Fibroblast of skin of right biceps (primary cell): ENCODE measurements at regions not wholly inside any gene's neighbourhood (a gene's known extent, or its start where the extent isn't known, plus 50 kb on each side); places are given as distances from the start of the nearest gene placed in this dataset.

Experiments
- DNase-seq: peaks from one replicate; pipeline ENCODE4 v3.0.0-alpha.2; 2013

DNA sequence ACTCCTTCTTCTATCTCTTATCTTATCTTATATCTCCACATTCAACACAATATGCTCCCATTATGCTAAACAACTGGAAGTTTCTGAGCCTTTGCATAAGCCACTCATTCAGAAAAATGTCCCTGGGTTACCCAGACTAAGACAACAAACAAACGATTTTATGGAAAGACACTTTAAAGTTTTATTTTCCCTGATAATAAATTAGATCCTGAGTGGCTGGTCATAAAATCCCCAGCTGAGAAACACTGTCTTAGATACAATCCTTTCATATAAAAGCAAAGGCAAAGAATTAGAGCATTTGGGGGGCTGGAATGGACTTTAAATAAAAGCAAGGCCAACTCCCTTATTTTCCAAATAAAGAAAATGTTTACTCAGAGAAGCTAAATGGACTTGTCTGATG lies 322.3 kb downstream of the GBE1 start:
- no peak for DNase-seq

DNA sequence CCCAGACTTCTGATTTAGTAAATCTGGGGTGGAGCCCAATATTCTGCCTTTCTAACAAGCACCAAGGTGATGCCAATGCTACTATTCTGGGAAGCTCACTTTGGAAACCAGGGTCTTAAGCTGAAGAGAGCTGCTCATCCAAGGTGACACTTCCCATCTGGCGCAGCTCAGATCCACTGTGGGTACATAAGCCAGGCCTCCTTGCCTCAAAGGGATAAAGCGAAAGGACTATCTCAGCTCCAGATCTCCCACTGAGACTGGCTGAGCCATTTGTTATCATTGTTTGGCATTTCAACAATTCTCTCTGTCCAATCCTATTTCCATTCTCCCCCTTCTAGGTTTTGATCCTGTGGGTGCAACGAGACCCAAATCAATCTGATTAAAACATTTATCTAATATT lies 323.8 kb downstream of the GBE1 start:
- no peak for DNase-seq

DNA sequence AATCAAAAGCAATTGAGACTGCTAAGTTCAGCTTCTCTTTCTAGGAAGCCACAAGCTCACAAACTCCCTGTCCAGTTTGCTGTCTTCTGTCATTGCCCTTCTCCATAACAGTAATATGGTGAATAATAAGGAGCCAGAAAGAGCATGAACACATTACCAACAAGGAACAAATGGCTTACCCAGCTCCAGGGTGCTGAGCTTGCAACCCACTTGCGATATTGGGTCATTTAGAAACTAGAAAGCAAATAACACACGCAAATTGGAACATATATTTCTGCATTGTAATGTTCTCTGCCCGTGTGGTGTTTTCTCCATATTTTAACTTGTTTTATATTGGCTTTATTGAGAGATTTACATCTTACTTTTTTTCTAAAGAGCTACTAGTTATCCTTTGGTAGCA lies 325.3 kb downstream of the GBE1 start:
- no peak for DNase-seq

DNA sequence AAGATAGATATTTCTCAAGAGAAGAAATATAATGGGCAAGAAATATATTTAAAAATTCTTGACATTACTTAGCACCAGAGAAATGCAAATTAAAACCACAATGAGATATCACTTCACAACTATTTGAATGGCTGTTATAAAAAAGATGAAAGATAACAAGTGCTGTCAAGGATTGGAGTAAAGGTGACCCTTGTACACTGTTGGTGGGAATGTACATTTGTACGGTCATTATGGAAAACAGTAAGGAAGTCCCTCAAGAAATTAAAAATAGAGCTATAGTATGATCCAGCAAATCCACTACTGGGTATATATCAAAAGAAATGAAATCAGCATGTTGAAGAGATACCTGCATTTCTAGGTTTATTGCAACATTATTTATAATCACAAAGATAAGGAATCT lies 326.4 kb downstream of the GBE1 start:
- DNase-seq = no peak

DNA sequence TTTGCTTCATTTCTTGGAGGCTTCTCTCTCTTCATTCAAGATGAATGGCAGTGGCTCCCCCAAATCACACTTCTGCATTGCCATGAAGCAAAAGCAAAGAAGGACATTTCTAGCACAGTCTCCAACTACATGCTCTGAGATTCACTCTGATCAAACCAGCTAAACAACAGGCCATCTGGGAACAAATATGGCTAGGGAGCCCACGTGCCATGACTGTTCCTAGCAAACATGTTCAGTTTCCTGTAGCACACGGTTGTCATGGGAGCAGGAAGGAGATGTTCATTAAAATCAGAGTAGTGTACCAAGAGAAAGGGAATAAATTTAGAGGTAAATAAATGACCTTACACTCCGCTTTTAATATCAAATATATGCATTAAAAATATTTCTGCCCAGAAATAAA lies 327.3 kb downstream of the GBE1 start:
- no peak for DNase-seq

DNA sequence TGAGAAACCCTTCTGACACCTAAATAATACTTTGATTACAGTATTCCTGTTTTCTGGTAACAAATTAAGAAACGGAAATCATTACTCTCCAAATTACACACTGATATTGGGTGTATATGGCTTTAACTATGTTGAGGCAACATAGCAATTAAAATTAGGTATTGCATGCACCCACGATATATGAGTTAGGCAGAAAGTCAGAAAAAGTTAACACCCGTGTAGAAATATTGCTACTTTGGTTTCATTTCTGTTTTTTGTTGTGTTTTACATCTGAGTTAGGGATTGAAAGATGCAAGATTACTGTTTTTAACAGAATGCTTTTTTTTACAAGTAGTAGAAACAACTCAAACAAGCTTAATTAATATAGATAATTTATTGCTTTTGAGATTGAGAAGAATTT lies 327.8 kb downstream of the GBE1 start:
- DNase-seq = no peak

DNA sequence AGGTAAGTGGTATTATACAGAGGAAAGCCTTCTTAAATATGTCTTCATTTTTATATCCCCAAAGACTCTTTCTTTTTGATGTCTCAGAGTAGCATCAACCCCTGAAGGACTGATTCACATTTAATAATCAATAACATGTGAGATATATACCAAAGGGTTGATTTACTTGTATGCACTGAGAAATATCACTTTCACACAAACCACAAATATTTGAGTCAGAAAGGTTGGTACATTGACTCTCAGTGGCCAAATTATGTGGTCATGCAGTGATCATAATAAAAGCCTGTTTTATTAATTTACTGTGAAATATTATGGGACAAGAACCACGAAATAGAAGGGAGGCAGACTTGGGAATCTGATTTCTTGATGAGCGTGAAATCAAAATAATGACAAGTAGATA lies 329.0 kb downstream of the GBE1 start:
- no peak for DNase-seq

DNA sequence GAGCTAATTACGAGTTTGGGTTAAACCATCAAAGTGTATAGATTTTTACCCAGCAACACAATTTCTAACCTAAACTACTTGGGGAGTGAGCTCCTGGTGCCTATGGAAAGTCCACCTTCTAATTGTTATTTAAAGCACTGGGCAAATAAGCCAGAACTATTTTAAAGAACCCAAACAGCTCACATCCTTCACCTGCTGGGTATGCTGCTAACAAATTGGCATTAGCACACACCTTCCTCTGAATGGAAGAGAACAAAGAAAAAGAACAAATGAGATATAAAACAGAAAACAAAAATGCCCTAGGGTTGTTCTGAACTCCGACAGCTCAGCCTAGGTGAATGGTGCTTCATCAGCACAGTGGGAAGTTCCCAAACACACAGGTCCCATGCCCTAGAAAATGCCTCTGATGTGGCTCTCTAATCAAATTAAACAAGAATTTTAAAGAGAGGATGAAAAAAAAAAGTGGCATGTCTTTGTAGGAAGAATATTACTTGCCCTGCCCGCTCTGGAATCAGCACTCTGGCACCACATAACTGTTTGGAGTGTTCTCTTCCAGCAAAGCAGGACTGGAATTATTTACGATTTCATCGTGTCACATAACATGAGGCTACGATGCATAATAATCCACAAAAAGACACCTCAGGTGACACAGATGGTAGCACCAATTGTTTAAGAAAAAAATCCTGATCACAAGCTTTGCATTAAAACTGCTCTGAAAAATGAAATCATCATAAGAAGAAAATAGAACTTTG lies 334.4 kb downstream of the GBE1 start:
- no peak for DNase-seq

DNA sequence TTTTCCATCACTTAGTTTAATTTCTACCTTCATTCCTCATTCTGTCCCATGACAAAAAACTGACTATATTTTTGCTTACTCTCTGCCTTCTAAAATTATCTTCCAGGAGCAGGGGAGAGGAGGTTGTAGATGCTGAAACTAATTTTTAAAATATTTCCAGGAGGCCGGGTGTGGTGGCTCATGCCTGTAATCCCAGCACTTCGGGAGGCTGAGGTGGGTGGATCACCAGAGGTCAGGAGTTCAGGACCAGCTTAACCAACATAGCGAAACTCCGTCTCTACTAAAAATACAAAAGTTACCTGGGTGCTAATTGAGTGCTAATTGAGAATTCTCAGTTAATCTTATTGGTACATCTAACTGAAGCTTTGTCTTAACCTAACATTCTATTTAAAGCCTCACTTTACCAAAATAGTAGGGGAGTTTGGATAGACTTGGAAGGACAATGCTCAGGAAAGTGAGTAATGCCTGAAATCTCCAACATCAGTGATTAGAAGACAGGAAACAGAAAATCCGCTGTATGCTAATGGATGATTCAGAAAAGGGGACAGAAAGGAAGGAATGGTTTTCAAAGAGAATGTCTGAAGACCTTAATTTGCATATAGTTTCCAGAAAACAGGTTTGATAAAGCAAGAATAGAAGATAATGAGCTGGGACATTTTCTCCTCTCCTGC lies 336.1 kb downstream of the GBE1 start:
- peak; percentile 65 for DNase-seq

DNA sequence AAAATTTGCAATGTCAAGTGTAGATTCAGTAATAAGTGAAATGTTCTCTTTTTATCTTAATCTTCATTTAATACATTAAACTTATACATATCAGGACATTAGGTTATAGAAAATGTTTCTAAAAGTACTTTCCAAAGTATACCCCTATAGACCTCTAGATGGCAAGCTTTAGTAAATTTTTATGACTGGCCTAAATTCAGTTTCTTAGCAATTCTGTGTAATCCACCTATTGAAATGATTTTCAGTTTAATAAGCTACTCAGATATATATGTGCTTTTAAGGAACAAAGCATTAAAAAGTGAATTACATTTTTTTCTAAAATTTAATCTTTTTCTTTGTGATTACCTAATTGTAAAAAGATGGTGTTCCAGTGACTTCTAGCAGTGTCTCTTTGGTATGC lies 342.2 kb downstream of the GBE1 start:
- peak; percentile 28 for DNase-seq

DNA sequence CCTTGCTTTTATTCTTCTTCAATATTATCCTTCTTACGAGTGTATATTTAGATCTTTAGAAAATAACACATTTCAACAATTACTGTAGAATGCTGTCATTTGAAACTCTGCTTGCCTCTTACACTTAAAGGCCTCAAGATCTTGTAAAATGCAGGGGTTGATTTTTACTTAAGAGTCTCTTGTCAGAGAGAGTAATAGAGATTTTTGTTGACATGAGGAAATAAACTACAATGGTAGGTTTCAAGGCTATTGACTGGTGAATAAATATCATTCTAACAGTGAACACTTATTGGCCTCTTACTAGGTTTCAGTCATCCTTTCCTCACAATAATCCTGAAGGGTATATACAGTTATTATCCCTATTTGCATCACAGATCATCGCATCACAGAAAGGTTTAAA lies 344.6 kb downstream of the GBE1 start:
- no peak for DNase-seq

DNA sequence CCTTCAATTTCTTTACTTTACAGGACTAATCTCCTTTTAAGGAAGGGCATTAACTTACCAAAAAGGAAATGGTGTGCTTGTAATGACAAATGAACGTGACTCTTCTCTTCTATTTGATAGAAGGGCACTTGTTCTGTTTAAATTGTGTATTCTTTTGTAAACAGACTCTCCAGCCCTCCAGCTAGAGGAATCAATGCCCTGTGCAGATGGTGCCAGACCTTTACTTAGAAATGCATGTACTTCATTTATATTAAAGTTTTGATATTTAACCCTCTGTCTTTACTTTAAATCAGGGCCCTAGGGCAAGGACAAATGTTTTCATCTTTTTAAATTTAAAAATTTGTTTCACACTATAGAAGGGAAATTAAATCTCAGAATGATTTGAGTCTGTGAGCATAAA lies 355.1 kb downstream of the GBE1 start:
- DNase-seq = no peak

DNA sequence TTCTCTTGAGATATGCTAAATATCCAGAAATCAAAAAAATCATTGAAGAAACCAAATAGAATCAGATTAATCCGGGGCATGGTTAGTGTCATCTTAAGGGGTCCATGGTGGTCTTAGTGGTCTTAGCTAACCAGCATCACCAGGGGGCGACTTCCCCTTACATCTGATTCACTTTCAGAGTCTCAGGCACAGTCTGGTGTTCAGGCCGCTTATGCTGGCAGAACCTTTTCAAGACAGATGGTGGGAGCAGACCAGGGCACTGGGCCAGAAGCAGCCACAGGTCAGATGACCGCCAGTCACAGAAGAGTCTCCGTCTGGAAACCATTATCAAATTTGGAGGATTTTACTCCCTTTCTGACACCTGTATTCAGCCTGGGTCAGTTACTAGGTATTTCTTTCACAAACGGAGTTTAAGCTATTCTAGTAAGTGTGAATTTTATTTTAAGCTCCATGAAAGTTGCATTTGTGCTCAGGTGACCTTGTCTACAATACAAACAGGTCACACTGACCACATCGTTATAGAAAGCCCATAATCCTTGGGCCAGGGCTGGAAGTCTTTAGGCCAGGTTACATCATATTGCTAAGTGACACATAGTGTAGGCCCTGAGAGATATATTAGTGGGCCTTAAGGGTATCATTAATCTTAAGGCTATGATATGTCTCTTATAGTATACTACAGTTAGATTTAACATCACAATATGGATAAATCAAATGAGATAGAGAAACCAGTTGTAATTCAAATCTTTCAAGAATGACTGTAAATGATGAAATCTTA lies 365.5 kb downstream of the GBE1 start:
- no peak for DNase-seq

DNA sequence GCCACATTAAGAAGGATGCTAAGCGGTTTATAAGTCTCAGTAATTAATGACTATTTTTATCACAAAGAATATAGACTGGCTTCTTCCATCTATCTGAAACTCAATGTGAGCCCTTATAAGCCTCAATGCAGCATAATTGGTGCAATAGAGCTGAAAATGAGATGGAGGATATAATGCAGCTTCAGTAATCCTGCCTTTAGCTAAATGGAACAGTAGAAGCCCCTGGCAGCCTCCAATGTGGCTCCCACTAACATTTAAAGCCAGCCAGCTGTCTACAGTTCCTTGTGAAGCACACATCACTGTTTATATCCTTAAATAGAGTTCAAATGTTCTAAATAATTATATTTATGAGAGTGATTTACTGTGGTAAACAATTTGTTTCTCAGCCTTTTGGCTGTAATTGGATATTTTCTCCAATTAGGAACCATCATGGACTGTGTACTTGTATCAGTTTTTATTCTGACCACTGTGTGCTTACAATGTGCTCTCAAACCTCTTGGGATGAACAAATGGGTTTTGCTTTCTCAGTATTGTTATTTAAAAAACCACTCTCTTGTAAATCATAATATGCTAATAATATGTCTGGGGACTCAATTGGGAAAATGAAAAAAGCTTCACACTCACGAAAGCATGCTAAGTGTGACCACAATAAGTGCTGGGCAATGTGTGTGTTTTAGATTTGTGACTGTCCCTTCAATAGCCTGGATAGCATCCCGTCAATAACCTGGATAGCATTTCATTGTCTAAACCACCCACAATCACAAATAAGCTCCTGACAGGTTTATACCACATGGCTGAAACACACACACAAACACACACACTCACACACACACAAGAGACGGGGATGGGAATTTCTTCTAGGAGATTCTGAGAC lies 366.6 kb downstream of the GBE1 start:
- no peak for DNase-seq

DNA sequence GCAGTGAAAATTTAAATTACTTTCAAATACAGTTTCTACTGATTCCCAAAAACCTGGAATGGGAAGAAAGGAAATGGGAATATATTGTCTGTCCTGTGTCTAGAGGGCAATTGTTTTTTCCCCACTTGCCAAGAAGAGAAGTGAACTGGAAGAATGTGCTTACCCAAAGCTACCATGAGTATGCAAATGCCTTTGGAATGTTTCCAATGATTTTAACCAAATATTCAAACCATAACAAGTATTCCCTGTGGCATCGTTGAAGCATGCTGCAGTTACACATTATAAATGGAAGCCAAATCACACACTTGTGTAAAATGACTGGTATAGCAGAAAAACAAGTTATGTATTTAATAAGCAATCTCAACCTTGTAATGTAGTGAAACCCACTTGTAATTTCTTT lies 368.2 kb downstream of the GBE1 start:
- DNase-seq = peak; percentile 24

DNA sequence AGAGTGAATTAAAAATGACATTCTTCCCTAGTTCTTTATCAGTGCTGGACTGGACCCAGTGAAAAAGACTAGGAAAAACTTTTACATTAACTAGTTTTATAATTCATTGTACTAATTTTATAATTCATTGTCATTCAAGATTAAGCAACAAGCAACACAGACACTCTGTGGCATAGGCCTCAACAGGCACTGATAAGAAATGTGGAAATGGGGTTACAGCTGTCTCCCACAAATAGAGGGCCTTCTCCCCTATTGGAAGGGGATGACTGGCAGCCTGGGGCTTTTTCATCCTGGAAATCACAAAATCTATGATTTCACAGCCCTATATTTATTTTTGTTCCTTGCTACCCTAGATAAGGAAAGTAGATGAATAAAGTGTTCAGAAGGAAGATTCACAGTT lies 370.6 kb downstream of the GBE1 start:
- DNase-seq = no peak

DNA sequence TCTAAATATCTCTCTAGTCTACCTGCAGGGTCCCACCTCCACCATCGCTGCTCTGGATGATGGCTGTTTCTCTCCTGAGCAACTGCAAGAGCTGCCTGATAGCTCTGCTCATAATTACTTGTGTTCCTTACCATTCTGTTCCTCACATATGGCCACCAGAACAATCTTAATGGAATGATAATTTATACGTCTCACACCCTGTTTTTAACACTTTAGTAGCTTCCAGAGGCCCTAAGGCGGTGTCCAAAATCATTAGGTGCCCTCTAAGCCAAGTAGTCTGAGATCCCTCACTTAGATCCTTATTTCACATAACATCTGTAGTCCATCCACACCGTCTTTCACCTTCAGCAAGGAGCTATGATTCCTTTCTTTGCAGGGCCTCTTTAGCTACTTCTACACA lies 373.3 kb downstream of the GBE1 start:
- DNase-seq = no peak

DNA sequence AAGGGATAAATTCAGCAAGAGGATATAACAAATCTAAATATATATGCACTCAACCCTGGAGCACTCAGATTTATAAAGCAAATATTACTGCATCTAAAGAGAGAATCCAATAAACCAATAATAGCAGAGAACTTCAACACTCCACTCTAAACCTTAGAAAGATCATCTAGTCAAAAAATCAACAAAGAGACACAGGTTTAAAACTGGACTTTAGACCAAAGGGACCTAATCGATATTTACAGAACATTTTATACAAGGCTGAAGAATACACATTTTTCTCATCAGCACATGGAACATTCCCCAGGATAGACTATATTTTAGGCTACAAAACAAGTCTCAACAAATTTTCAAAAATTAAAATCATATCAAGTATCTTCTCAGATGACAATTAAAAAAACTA lies 379.0 kb downstream of the GBE1 start:
- no peak for DNase-seq

DNA sequence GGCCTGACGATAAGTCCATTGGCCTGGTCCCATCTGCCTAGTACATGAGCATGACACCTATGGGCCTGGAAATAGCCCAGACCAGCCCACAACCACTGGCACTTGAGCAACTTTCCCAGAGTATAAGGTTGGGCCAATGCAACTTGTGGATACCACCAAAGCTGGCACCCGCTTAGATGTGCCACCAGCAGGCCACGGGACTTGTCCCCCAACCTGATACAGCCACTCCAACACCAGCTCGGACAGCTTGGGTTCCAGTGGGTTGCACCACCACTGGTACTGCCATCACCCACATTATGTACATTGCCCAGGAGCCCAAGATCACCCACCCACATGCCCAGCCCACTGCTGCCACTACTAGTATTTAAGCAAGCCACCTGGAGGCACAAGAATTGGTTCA lies 381.2 kb downstream of the GBE1 start:
- DNase-seq = no peak

DNA sequence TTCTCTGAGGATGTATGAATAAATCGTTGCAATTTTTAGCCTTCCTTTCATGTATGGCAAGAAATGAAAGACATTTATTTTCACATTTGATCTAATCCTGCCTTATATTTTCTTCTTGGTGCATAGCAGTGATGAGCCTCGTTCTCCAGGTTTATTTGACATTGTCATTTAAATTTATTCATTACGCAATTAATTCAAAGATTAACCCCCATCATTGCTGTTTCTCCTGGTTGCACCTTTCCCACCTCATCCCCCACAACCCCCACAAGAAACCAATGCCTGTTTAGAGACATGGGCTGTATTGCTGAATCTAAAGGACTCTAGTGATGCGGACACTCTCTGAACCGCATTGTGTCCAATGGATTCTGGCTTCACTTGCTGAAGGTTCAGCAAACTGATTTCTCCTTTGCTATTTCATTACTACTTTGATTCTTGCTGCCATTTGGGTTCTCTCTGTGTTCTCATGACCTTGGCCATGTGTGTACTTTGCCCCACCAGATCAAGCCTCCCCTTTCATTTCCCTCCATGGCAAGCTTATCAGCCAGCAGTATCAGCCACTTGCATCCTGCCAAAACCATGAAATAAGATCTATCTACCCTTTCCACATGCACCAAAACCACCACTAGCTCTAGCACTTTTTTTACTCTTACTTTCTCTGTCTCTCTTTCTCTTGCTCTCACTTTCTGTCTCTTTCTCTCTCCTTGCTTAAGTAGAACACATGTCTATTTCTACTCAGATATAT lies 382.7 kb downstream of the GBE1 start:
- DNase-seq = no peak

DNA sequence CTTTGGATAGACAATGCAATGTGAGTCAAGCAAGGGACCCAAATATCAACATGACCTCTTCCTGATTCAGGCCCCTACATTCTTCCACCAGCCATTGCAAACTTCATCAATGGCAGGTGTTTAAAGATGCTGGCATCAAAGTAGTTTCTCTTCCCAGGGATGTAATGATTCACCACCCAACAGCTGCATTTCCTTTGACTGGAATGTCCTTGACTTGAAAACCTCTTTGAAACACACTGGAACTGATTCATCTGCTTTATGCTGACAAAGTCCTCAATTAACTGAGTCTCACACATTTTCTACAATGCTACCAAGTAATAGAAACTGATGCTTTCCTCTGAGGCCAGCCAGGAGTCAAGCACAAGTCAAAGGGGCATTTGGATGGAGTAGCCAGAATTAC lies 385.5 kb downstream of the GBE1 start:
- no peak for DNase-seq

DNA sequence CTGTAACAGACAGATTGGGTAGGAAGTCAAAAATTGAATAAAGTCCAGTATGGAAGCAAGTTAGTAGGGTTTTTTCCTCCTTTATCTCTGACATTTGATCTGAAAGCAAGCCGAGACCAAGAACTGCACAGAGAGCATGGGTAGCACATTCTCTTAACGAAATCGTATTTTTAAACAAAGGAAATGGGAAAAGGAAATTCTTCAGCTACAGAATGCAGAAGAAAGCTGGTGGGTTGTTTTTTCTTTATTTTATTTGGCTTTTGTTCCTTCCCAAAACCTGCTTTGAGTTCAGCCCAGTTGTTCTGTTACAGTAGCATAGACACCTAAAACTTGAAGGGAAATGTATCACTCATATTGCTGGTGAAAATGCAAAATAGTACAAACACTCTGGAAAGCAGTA lies 397.0 kb downstream of the GBE1 start:
- DNase-seq = no peak
